H1 (cell line): ENCODE measurements at regions not wholly inside any gene's neighbourhood (a gene's known extent, or its start where the extent isn't known, plus 50 kb on each side); places are given as distances from the start of the nearest gene placed in this dataset.

Experiments used
- FOSL1 ChIP-seq: IDR thresholded peaks from 2 replicates; pipeline ENCODE4 v1.6.1; 2011; ENCODE audit warnings: mild to moderate bottlenecking, low read depth, low read length, moderate library complexity; ENCODE audit not compliant: insufficient read depth
- JUND ChIP-seq: IDR thresholded peaks from 2 replicates; pipeline ENCODE4 v1.6.1; 2011; ENCODE audit warnings: mild to moderate bottlenecking, improper control_type of control experiment, low read length
- RAD21 ChIP-seq, 2 experiments: IDR thresholded peaks in 1 of 2; conservative IDR thresholded peaks in 1 of 2; 2 replicates each; pipeline ENCODE4 v1.6.1; 2011; ENCODE audit warnings: low read depth in 2 of 2, low read length in 2 of 2, improper control_type of control experiment in 1 of 2, inconsistent platforms in 1 of 2, mild to moderate bottlenecking in 1 of 2, moderate library complexity in 1 of 2
- RNF2 ChIP-seq: fragments of 200-900, 300-1000 bp; sonication (generic); IDR thresholded peaks from 2 replicates; pipeline ENCODE4 v1.7.1; 2016; ENCODE audit warnings: borderline replicate concordance, low read depth, mild to moderate bottlenecking, antibody characterized with exemption, low read length; ENCODE audit not compliant: poor library complexity, severe bottlenecking; ENCODE audit errors: missing control alignments
- SUZ12 ChIP-seq: fragments of 200-600 bp; sonication (generic); IDR thresholded peaks from 2 replicates; pipeline ENCODE4 v1.6.1; 2012; ENCODE audit warnings: mild to moderate bottlenecking, inconsistent platforms, low read length, moderate library complexity, mixed read lengths

- TF ChIP-seq RAD21 (IDR thresholded peaks at IDR 0.05 in 1 of 2, conservative IDR thresholded peaks at IDR 0.05 in 1 of 2; ENCODE audit: low read depth in 2 of 2, low read length in 2 of 2) (no peak), SUZ12 (no peak), RNF2 (no peak), FOSL1 (no peak), JUND (no peak)
- TF ChIP-seq, all 59 proteins: peak for 0
These were observed 214.0 kb upstream of the ASIC2 start (continued) for GRCh38 chr17:33506889-33507650.
